Activated CD8-positive, alpha-beta T cell treated with anti-CD3 and anti-CD28 coated beads, Interleukin-2, amount 10 ng/mL, durations not matched to agents 7 days and 5 days (primary cell): ENCODE measurements at regions not wholly inside any gene's neighbourhood (a gene's known extent, or its start where the extent isn't known, plus 50 kb on each side); places are given as distances from the start of the nearest gene placed in this dataset.
A peak's percentile ranks its signal among the peaks of the same experiment; 100 is the strongest.

Source experiments
- ATAC-seq: fragments of 150-1000 bp; cut with Tn5 transposase; one replicate; pipeline ENCODE4 v1.10.0; 2021; ENCODE audit warnings: moderate library complexity
- CTCF ChIA-PET: fragments of 350-600 bp; sonication (Branson Sonifier 250); formaldehyde crosslinking; loops from one replicate; lab custom pipeline; 2021; ENCODE audit warnings: antibody characterized with exemption; lab: Charles Lee
- POLR2A ChIA-PET: fragments of 350-600 bp; sonication (Branson Sonifier 250); formaldehyde crosslinking; loops from one replicate; lab custom pipeline; 2021; ENCODE audit warnings: antibody characterized with exemption; lab: Charles Lee
- DNase-seq: peaks from one replicate; pipeline ENCODE4 v3.0.0-alpha.2; 2020
- H3K27ac Mint-ChIP-seq: one replicate; pipeline ENCODE4 v1.8.0; 2021; ENCODE audit warnings: mild to moderate bottlenecking, mixed read lengths
- H3K27me3 Mint-ChIP-seq: one replicate; pipeline ENCODE4 v1.8.0; 2021; ENCODE audit warnings: low read depth, mixed read lengths
- H3K36me3 Mint-ChIP-seq: one replicate; pipeline ENCODE4 v1.8.0; 2021; ENCODE audit warnings: low read depth, mixed read lengths
- H3K4me1 Mint-ChIP-seq: one replicate; pipeline ENCODE4 v1.8.0; 2021; ENCODE audit warnings: low read depth, mixed read lengths
- H3K4me3 Mint-ChIP-seq: one replicate; pipeline ENCODE4 v1.8.0; 2021; ENCODE audit warnings: mild to moderate bottlenecking, mixed read lengths
- H3K9me3 Mint-ChIP-seq: one replicate; pipeline ENCODE4 v1.8.0; 2022; ENCODE audit warnings: mixed read lengths; ENCODE audit not compliant: insufficient read depth

GRCh38 chr11:71084306-71085012, 167.9 kb downstream of the SHANK2 start:
- Mint-ChIP-seq H3K27me3 (no peaks in the 10 kb centered on the region), H3K4me1 (no peaks in the 10 kb centered on the region), H3K9me3 (no peaks in the 10 kb centered on the region), H3K4me3 (no peak overlapping the region), H3K36me3 (no peaks in the 10 kb centered on the region), H3K27ac (no peak overlapping the region)
- ATAC-seq (no peak), DNase-seq (no peak)
- CTCF ChIA-PET, result no interaction called here
- POLR2A ChIA-PET, result no interaction called here

- Mint-ChIP-seq H3K9me3 (no peaks in the 10 kb centered on the region), H3K36me3 (no peaks in the 10 kb centered on the region), H3K27me3 (no peaks in the 10 kb centered on the region), H3K4me3 (no peak overlapping the region), H3K27ac (no peak overlapping the region), H3K4me1 (no peaks in the 10 kb centered on the region)
- ChIA-PET CTCF (no interaction called here), POLR2A (no interaction called here)
- no peak for ATAC-seq
- DNase-seq, result no peak
Observed at GRCh38 chr11:71083105-71083504, 169.3 kb downstream of the SHANK2 start.

GRCh38 chr11:71082454-71082853, 169.9 kb downstream of the SHANK2 start:
- Mint-ChIP-seq H3K36me3 (no peaks in the 10 kb centered on the region), H3K27ac (no peak overlapping the region), H3K27me3 (no peaks in the 10 kb centered on the region), H3K9me3 (no peaks in the 10 kb centered on the region), H3K4me1 (no peaks in the 10 kb centered on the region), H3K4me3 (no peak overlapping the region)
- ChIA-PET POLR2A (no interaction called here), CTCF (no interaction called here)
- ATAC-seq (no peak), DNase-seq (no peak)

GRCh38 chr11:71081704-71082230, 170.6 kb downstream of the SHANK2 start:
- DNase-seq (no peak), ATAC-seq (no peak)
- ChIA-PET POLR2A (no interaction called here), CTCF (no interaction called here)
- Mint-ChIP-seq H3K4me1 (no peaks in the 10 kb centered on the region), H3K27me3 (no peaks in the 10 kb centered on the region), H3K9me3 (no peaks in the 10 kb centered on the region), H3K27ac (no peak overlapping the region), H3K36me3 (no peaks in the 10 kb centered on the region), H3K4me3 (no peak overlapping the region)

- peak; percentile 55 for ATAC-seq
Observed at GRCh38 chr11:71080239-71081097, 171.9 kb downstream of the SHANK2 start.

GRCh38 chr11:71079795-71080194, 172.6 kb downstream of the SHANK2 start:
- H3K27me3 Mint-ChIP-seq, result no peaks in the 10 kb centered on the region
- H3K4me3 Mint-ChIP-seq, result no peak overlapping the region
- ATAC-seq (no peak), DNase-seq (no peak)
- no peaks in the 10 kb centered on the region for H3K4me1 Mint-ChIP-seq
- no peaks in the 10 kb centered on the region for H3K9me3 Mint-ChIP-seq
- CTCF ChIA-PET, result no interaction called here
- no peak overlapping the region for H3K27ac Mint-ChIP-seq
- POLR2A ChIA-PET, result no interaction called here
- no peaks in the 10 kb centered on the region for H3K36me3 Mint-ChIP-seq

More at GRCh38 chr11:71080239-71081097, 171.9 kb downstream of the SHANK2 start:
- no peak overlapping the region for H3K4me3 Mint-ChIP-seq
- no peaks in the 10 kb centered on the region for H3K36me3 Mint-ChIP-seq
- DNase-seq, result peak; percentile 67
- ChIA-PET POLR2A (no interaction called here), CTCF (no interaction called here)
- H3K4me1 Mint-ChIP-seq, result no peaks in the 10 kb centered on the region
- no peak overlapping the region for H3K27ac Mint-ChIP-seq
- no peaks in the 10 kb centered on the region for H3K27me3 Mint-ChIP-seq
- no peaks in the 10 kb centered on the region for H3K9me3 Mint-ChIP-seq

- Mint-ChIP-seq H3K4me3 (no peak overlapping the region), H3K27ac (no peak overlapping the region), H3K4me1 (no peaks in the 10 kb centered on the region), H3K36me3 (no peaks in the 10 kb centered on the region), H3K9me3 (no peaks in the 10 kb centered on the region), H3K27me3 (no peaks in the 10 kb centered on the region)
- POLR2A ChIA-PET, result no interaction called here
- DNase-seq, result no peak
- CTCF ChIA-PET, result no interaction called here
- no peak for ATAC-seq
Observed at GRCh38 chr11:71078482-71078881, 173.9 kb downstream of the SHANK2 start.

- Mint-ChIP-seq H3K9me3 (no peaks in the 10 kb centered on the region), H3K27me3 (no peaks in the 10 kb centered on the region), H3K36me3 (no peaks in the 10 kb centered on the region), H3K27ac (no peak overlapping the region), H3K4me1 (no peaks in the 10 kb centered on the region), H3K4me3 (no peak overlapping the region)
- CTCF ChIA-PET, result no interaction called here
- ATAC-seq (no peak), DNase-seq (no peak)
- POLR2A ChIA-PET, result no interaction called here
Observed at GRCh38 chr11:71076525-71077304, 175.7 kb downstream of the SHANK2 start.

- no peak overlapping the region for H3K4me3 Mint-ChIP-seq
- no peaks in the 10 kb centered on the region for H3K27me3 Mint-ChIP-seq
- H3K9me3 Mint-ChIP-seq, result no peaks in the 10 kb centered on the region
- DNase-seq (no peak), ATAC-seq (no peak)
- no peaks in the 10 kb centered on the region for H3K36me3 Mint-ChIP-seq
- ChIA-PET POLR2A (no interaction called here), CTCF (no interaction called here)
- no peak overlapping the region for H3K27ac Mint-ChIP-seq
- no peaks in the 10 kb centered on the region for H3K4me1 Mint-ChIP-seq
Observed at GRCh38 chr11:71075871-71076420, 176.4 kb downstream of the SHANK2 start.

GRCh38 chr11:71075116-71075720, 177.2 kb downstream of the SHANK2 start:
- Mint-ChIP-seq H3K36me3 (no peaks in the 10 kb centered on the region), H3K27me3 (no peaks in the 10 kb centered on the region), H3K27ac (no peak overlapping the region), H3K4me3 (no peak overlapping the region), H3K4me1 (no peaks in the 10 kb centered on the region), H3K9me3 (no peaks in the 10 kb centered on the region)
- ChIA-PET POLR2A (no interaction called here), CTCF (no interaction called here)
- ATAC-seq, result no peak
- DNase-seq, result no peak

GRCh38 chr11:71071736-71072509, 180.5 kb downstream of the SHANK2 start:
- no peak overlapping the region for H3K27ac Mint-ChIP-seq
- ChIA-PET POLR2A (no interaction called here), CTCF (no interaction called here)
- H3K36me3 Mint-ChIP-seq, result no peaks in the 10 kb centered on the region
- H3K9me3 Mint-ChIP-seq, result no peaks in the 10 kb centered on the region
- DNase-seq (no peak), ATAC-seq (no peak)
- no peaks in the 10 kb centered on the region for H3K27me3 Mint-ChIP-seq
- no peak overlapping the region for H3K4me3 Mint-ChIP-seq
- H3K4me1 Mint-ChIP-seq, result no peaks in the 10 kb centered on the region
